GM20000 (cell line): ENCODE measurements at regions not wholly inside any gene's neighbourhood (a gene's known extent, or its start where the extent isn't known, plus 50 kb on each side); places are given as distances from the start of the nearest gene placed in this dataset.

Source experiments
- DNase-seq: peaks from one replicate; pipeline ENCODE4 v3.0.0; 2012; ENCODE audit warnings: low spot score
- TF ChIP-seq, protein P1 (sequence below): IDR thresholded peaks from 2 replicates; pipeline ENCODE4 v1.5.1; 2012; ENCODE audit warnings: mild to moderate bottlenecking, control low read depth; ENCODE audit errors: extremely low read depth, missing control alignments

DNA sequence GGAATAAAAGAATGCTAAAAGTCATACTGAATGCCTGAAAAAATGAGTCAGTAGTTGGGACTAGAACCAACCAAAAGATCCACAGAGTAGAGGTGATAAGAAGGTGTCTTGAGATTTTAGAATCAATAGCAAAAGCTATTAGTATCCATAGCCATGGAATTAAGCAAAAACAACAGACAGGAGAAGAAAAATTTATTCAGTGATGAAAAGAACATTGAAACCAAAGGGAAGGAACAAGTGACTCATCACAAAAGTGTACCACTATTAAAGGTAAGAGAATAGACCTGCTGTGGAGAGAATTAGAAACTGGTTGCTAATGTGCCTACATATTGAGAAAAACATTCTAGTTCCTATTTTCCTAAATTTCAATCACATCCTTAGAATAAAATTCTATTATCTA is 182.0 kb upstream of the NEIL3 start:
- TF ChIP-seq, protein P1, sequence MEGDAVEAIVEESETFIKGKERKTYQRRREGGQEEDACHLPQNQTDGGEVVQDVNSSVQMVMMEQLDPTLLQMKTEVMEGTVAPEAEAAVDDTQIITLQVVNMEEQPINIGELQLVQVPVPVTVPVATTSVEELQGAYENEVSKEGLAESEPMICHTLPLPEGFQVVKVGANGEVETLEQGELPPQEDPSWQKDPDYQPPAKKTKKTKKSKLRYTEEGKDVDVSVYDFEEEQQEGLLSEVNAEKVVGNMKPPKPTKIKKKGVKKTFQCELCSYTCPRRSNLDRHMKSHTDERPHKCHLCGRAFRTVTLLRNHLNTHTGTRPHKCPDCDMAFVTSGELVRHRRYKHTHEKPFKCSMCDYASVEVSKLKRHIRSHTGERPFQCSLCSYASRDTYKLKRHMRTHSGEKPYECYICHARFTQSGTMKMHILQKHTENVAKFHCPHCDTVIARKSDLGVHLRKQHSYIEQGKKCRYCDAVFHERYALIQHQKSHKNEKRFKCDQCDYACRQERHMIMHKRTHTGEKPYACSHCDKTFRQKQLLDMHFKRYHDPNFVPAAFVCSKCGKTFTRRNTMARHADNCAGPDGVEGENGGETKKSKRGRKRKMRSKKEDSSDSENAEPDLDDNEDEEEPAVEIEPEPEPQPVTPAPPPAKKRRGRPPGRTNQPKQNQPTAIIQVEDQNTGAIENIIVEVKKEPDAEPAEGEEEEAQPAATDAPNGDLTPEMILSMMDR: no peak
- DNase-seq: no peak

DNA sequence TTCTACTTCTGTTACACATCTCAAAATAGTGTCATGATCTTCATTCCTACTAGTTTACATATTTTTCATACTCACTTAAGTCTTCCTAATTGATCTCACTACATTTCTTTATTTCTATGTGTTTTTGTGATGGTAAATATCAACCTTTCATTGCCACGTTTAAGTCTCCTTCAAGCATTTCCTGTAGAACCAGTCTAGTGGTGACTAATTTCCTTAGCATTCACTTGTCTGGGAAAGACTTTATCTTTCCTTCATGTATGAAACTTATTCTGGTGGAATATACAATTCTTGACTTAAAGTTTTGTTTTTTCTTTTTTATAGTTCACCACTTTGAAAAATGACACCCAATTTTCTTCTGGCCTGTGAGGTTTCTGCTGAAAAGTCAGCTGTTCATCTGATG is 181.4 kb upstream of the NEIL3 start:
- TF ChIP-seq, protein P1: no peak
- no peak for DNase-seq

DNA sequence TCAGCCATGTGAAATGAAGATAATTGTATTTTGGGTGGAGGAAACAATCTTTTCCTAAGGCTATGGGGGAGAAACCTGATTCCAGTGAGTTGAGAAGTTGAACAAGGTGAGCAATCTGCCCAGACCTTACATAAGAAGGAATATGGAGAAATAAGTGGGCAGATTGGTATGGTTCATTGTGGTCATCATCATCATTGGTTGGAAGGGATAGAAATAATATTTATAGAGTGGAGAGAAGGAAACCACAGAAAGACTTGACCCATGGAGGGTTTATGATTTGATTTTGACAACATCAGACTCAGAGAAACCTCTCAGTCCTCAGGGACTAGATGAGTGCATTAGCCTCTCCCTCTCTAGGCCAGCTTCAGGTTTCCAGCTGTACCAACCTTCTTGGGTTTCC is 177.9 kb upstream of the NEIL3 start:
- no peak for DNase-seq
- TF ChIP-seq, protein P1: no peak

DNA sequence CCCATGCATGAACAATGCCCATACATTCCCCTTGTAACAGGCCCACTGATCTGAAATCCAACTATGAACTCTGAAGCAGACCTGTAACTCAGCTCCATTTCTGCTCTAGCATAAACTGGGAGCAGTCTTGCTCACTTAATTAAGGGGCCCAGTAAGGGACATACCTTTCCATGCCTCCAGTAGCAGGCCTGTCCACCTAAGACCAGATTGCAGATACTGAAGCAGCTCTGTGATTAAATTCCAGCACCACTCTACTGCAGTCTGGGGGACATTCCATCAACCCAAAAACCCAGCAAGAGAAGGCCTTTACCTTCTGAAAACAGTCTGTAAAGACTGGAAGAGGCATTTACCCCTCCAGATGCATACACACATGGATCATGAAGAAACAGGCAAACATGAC is 162.0 kb upstream of the NEIL3 start:
- TF ChIP-seq, protein P1: no peak
- no peak for DNase-seq

DNA sequence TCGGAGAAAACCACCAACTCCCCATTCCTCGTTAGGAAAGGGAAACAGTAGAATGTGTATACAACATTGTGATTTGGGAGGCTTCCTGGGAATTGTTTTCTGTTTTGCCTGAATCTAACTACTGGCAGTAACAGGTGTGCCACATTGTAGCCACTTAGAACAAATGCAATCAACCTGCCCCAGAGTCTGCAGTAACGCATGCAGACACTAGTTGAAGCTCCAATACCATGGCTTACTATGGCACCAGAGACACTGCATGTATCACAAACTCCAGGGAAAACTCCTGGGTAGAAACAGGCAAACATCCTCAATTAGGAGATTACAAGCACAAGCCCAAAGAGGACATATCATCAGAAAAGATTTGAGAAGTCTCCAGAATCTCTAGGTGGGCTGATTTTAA is 154.2 kb upstream of the NEIL3 start:
- TF ChIP-seq, protein P1: no peak
- DNase-seq: no peak

DNA sequence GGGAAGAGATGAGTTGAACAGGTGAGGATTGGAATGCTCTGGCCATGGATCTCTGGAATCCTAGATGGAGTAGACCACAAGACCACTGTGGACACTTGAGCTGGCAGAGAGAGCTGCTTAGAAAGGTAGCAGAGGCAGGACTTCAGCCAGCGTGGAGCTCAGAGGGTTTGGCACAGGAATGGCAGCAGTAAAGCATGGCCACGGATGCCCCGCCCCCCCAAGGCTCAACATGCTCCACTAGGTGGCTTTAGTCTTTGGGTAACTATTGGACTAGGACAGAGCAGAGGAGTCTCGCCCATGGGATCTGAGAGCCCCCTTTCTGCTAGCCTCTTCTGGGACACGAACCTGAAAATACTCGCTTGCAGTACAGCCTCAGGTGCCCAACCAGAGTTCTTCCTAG is 150.1 kb upstream of the NEIL3 start:
- DNase-seq: no peak
- TF ChIP-seq, protein P1: no peak

DNA sequence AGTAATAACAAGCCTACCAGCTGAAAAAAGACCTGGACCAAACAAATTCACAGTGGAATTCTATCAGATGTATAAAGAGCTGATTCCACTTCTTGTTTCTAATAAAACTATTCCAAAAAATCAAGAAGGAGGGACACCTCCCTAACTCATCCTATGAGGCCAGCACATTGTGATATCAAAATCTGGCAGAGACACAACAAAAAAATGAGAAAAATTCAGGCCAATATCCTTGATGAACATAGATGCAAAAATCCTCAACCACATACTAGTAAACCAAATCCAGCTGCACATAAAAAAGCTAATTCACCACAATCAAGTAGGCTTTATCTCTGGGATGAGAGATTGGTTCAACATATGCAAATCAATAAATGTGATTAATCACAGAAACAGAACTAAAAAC is 147.9 kb upstream of the NEIL3 start:
- no peak for DNase-seq
- TF ChIP-seq, protein P1: no peak
